Left ventricle myocardium inferior (tissue), 1 donor: ENCODE measurements at regions not wholly inside any gene's neighbourhood (a gene's known extent, or its start where the extent isn't known, plus 50 kb on each side); places are given as distances from the start of the nearest gene placed in this dataset.
"Not testable (repeated sequence)": the region's sequence is repeated elsewhere in the genome, so short reads cannot be mapped to it uniquely, and the experiment has no call there.

Experiments used
- DNase-seq: peaks from one replicate; pipeline ENCODE4 v3.0.0-alpha.2; 2020
- H3K27ac ChIP-seq: fragments of 200-600 bp; replicated peaks from 2 replicates; pipeline ENCODE4 v1.8.0; 2021
- H3K27me3 ChIP-seq: fragments of 200-600 bp; 2 replicates; pipeline ENCODE4 v1.8.0; 2021; ENCODE audit warnings: low read depth
- H3K36me3 ChIP-seq: fragments of 200-600 bp; 2 replicates; pipeline ENCODE4 v1.8.0; 2021
- H3K4me1 ChIP-seq: fragments of 200-600 bp; 2 replicates; pipeline ENCODE4 v1.8.0; 2021
- H3K4me3 ChIP-seq: fragments of 200-600 bp; 2 replicates; pipeline ENCODE4 v1.8.0; 2021; ENCODE audit warnings: mild to moderate bottlenecking, moderate library complexity
- H3K9me3 ChIP-seq: fragments of 200-600 bp; replicated peaks from 2 replicates; pipeline ENCODE4 v1.8.0; 2021
- intact Hi-C: fragments of 100-400 bp; cut with micrococcal nuclease; formaldehyde crosslinking; loops from one replicate; pipeline ENCODE4 v1.11.0; 2022
- TF ChIP-seq, protein P1 (sequence below): fragments of 200-600 bp; IDR thresholded peaks from 2 replicates; pipeline ENCODE4 v1.8.0; 2021; ENCODE audit warnings: antibody characterized with exemption, mild to moderate bottlenecking, borderline replicate concordance
- donor health status: DM: no; HTN: yes; CAD: no; lungs with severe emphysema.

DNA sequence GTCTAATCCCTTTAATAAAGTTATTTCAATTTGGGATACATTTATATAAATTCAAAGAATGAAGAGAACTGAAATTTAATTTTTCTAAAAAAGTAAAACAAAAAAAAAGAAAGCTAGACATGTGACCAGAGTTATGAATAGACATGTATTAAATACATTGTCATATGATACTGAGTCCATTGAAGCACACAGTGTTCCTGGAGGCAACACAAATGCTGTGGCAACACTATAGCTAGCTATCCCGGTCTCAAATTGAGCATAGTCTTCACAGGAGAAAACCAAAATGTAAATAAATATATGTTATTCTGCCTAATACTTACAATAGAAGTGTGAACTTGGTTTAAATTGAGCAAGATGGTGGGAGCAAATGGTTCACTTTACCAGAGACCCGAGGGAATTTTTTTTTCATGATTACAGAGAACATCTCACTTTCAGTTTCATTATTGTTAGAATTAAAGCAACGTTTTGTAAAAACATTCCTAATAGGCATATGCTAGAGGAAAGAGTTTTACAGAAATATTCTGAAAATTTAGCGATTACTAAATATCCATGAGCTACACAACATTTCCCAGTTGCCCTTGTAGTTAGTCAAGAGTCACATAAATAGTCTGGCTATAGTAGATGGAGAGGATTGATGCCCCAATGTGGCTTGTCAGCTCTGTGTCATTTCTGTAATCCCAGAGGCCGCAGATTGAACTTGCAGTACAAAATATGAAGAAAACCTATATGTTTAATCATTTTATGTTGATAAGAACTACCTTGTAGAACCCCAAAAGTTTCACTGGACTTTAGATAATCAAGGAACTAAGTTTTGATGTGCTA lies 775.7 kb upstream of the SPRY2 start:
- Histone ChIP-seq H3K36me3 (no peaks in the 10 kb centered on the region), H3K27ac (no peak overlapping the region), H3K9me3 (no peaks in the 10 kb centered on the region), H3K4me1 (no peaks in the 10 kb centered on the region), H3K27me3 (no peaks in the 10 kb centered on the region), H3K4me3 (no peak overlapping the region)
- intact Hi-C loops = no loop called here
- no peak for DNase-seq
- TF ChIP-seq, protein P1, sequence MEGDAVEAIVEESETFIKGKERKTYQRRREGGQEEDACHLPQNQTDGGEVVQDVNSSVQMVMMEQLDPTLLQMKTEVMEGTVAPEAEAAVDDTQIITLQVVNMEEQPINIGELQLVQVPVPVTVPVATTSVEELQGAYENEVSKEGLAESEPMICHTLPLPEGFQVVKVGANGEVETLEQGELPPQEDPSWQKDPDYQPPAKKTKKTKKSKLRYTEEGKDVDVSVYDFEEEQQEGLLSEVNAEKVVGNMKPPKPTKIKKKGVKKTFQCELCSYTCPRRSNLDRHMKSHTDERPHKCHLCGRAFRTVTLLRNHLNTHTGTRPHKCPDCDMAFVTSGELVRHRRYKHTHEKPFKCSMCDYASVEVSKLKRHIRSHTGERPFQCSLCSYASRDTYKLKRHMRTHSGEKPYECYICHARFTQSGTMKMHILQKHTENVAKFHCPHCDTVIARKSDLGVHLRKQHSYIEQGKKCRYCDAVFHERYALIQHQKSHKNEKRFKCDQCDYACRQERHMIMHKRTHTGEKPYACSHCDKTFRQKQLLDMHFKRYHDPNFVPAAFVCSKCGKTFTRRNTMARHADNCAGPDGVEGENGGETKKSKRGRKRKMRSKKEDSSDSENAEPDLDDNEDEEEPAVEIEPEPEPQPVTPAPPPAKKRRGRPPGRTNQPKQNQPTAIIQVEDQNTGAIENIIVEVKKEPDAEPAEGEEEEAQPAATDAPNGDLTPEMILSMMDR = no peak

DNA sequence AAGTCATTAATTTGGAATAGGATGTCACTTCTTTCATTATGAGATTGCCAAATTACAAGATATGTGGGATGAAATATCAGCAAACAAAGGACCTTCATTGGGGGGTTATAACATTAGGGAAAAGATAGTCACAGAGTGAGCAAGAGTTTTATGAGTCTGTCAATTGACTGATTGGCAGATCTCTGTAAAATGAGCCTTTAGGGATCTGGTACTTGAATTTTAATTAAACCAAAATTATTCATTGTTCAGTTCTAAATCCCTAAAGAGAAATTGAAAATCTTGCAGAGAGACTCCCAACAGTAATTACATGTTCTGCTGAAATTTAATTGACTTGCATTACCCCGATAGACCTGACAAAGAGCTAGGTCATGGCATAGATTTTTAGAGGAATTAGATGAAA lies 768.1 kb upstream of the SPRY2 start:
- no peak for DNase-seq
- no peak overlapping the region for H3K27ac ChIP-seq
- H3K9me3 ChIP-seq = no peaks in the 10 kb centered on the region
- H3K4me1 ChIP-seq = no peaks in the 10 kb centered on the region
- intact Hi-C loops = no loop called here
- H3K36me3 ChIP-seq = no peaks in the 10 kb centered on the region
- no peaks in the 10 kb centered on the region for H3K27me3 ChIP-seq
- TF ChIP-seq, protein P1 = no peak
- H3K4me3 ChIP-seq = no peak overlapping the region

DNA sequence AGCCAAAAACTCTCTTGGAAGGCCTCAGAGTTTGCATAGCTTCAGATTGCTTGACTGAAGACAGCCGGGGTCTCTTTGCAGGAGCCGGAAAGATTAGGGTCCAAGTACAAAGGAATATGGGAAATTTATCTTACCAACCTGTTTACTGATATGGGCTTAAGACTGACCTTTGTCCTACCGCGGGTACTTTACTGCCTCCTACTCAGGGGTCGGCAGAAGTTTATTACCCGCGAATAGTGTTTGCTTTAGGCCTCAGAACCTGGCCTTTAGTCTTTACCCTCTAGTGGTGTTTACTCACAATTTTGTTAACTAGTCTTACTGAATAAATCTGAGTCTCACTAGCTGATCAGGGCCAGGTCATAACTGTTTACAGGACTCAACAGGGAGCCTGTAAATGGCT lies 765.4 kb upstream of the SPRY2 start:
- no peak for DNase-seq
- Histone ChIP-seq H3K4me3 (no peak overlapping the region), H3K27me3 (no peaks in the 10 kb centered on the region), H3K9me3 (no peaks in the 10 kb centered on the region), H3K27ac (no peak overlapping the region), H3K36me3 (no peaks in the 10 kb centered on the region), H3K4me1 (no peaks in the 10 kb centered on the region)
- TF ChIP-seq, protein P1 = no peak
- intact Hi-C loops = no loop called here

DNA sequence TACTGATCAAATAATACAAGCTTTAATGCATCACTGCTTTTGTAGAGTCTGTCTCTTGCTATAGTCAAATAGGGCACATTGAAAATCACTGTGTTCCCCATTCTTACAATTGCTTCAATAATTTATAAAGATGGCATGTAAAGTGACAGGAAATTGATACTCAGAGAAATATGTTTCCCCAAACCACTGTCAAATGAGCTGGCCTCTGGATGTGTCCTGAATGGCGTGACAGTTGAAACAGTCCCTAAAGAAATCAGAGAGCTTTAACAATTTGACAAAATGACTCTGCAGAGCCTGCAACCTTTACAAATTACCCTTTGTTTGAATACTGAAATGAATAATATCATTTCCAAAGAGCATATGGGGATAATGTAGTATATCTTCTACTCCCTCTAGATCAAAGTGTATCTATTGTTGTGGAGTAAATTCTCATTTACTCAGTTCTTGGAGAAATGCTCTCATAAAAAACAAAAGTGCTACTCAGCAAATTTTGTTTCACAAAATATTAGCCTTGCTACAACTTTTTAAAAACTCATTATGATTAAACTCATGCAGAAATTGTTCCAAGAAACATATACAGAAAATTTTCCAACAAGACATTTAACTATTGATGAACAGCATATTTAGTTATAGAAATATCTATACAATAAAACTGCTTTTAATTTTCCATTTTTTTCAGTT lies 763.2 kb upstream of the SPRY2 start:
- Histone ChIP-seq H3K4me3 (no peak overlapping the region), H3K9me3 (no peaks in the 10 kb centered on the region), H3K4me1 (no peaks in the 10 kb centered on the region), H3K27ac (no peak overlapping the region), H3K36me3 (no peaks in the 10 kb centered on the region), H3K27me3 (no peaks in the 10 kb centered on the region)
- intact Hi-C loops = no loop called here
- TF ChIP-seq, protein P1 = no peak
- no peak for DNase-seq

DNA sequence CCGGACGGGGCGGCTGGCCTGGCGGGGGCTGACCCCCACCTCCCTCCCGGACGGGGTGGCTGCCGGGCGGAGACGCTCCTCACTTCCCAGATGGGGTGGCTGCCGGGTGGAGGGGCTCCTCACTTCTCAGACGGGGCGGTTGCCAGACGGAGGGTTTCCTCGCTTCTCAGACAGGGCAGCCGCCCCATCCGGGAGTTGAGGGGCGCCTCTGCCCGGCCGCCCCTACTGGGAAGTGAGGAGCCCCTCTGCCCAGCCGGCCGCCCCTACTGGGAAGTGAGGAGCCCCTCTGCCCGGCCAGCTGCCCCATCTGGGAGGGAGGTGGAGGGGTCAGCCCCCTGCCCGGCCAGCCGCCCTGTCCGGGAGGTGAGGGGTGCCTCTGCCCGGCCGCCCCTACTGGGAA lies 761.1 kb upstream of the SPRY2 start:
- H3K4me1 ChIP-seq, DNase-seq, H3K9me3 ChIP-seq, H3K36me3 ChIP-seq, intact Hi-C loops, H3K4me3 ChIP-seq, H3K27ac ChIP-seq, H3K27me3 ChIP-seq: not testable (repeated sequence)
